ENCODE measurements at regions not wholly inside any gene's neighbourhood (a gene's known extent, or its start where the extent isn't known, plus 50 kb on each side); places are given as distances from the start of the nearest gene placed in this dataset.

DNA sequence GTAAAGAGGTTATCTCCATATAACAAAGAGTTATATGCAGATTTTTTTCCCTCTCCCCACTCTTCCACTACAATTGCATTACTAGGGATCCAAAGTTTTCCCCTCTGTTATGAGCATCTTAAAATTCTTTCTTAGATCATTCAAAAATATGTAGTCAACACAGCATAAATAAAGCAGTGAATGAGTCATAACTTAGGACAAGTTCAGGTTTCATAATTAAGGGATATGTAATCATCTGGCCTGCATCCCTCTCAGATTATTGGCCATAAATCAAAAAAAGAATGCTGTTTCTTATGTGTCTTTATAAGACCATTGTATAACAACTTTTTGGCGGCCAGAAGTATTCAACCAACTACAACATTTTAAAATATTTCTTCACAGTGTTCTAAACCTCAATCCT is 1526.1 kb downstream of the KCNT2 start:
- DNase-seq (ENCODE audit: low read depth in 1 of 2, low spot score in 1 of 2) (no peak), ATAC-seq (no peak), FAIRE-seq (no peak)
- ChIA-PET POLR2A (no interaction called here), CTCF (no interaction called here)
- Histone ChIP-seq H3K27ac (no peak overlapping the region), H3K4me1 (no peaks in the 10 kb centered on the region), H3K9me3 (no peaks in the 10 kb centered on the region), H3K4me3 (no peak overlapping the region), H3K4me2 (no peak overlapping the region)
- 15% methylated on average over 1 of the region's 1 CpG for WGBS (ENCODE audit: missing lambda C conversion rate)
- TF ChIP-seq NR3C1 (IDR thresholded peaks at IDR 0.05), result no peak
- TF ChIP-seq FOSL2 (IDR thresholded peaks at IDR 0.05), result no peak
- 0 out of 2 replicates have a peak, but pooled peaks have one; percentile 12 for TF ChIP-seq FOSL2 (CRISPR knock-in tag; IDR thresholded peaks at IDR 0.05)
- no peak for TF ChIP-seq SMC3 (IDR thresholded peaks at IDR 0.05)

DNA sequence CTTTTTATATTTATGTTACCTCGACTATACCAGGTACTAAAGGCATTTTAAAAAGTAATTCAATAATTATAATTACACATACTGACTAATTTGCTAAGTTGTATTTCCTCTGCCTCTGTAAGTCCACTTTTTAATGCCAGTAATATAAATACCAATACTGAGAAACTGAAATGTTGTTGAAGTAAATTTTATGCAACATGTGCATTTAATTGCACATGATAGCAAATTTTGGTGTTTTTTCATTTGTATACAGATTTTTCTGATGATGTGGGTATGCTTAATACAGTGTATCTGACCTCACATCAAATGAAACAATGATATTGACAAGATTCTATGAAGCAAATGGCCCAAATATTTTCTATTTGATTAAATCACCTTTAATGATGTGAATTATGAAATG is 1531.6 kb downstream of the KCNT2 start:
- TF ChIP-seq MAFK (IDR thresholded peaks at IDR 0.05; ENCODE audit: partially characterized antibody), result peak; percentile 30
- TF ChIP-seq, protein P1, sequence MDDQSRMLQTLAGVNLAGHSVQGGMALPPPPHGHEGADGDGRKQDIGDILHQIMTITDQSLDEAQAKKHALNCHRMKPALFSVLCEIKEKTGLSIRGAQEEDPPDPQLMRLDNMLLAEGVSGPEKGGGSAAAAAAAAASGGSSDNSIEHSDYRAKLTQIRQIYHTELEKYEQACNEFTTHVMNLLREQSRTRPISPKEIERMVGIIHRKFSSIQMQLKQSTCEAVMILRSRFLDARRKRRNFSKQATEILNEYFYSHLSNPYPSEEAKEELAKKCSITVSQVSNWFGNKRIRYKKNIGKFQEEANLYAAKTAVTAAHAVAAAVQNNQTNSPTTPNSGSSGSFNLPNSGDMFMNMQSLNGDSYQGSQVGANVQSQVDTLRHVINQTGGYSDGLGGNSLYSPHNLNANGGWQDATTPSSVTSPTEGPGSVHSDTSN (IDR thresholded peaks at IDR 0.05), result no peak
- ATAC-seq, result no peak

DNA sequence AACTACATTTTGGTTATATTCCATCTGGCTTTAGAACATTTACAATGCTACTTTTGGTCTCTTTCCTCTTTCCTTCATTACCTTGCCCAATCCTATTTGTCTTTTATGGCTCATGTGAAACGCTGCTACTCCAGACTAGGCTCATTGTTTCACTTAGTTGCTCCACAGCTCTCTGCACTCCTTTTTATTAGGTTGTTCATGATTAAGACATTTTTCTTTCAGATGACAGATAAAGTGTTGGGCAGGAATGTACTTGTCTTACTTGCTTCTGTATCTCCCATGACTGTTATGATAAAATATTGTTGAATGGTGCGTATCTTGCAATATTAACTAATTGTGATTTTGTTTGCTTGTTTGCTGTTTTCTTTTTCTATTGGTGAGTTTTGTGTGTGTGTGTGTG is 1532.3 kb downstream of the KCNT2 start:
- FAIRE-seq (no peak), DNase-seq (ENCODE audit: low read depth in 1 of 2, low spot score in 1 of 2) (no peak), ATAC-seq (no peak)
- TF ChIP-seq, protein P2, sequence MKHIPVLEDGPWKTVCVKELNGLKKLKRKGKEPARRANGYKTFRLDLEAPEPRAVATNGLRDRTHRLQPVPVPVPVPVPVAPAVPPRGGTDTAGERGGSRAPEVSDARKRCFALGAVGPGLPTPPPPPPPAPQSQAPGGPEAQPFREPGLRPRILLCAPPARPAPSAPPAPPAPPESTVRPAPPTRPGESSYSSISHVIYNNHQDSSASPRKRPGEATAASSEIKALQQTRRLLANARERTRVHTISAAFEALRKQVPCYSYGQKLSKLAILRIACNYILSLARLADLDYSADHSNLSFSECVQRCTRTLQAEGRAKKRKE (CRISPR knock-in tag; IDR thresholded peaks at IDR 0.05; ENCODE audit: low read depth), result no peak
- TF ChIP-seq NR3C1 (IDR thresholded peaks at IDR 0.05) (no peak), ZSCAN20 (CRISPR knock-in tag; IDR thresholded peaks at IDR 0.05) (no peak), CBX2 (IDR thresholded peaks at IDR 0.05; ENCODE audit: borderline replicate concordance, low read depth) (no peak), KDM1A (IDR thresholded peaks at IDR 0.05; ENCODE audit: low read depth) (no peak), JUN (IDR thresholded peaks at IDR 0.05) (no peak), RFX5 (IDR thresholded peaks at IDR 0.05) (no peak), SMC3 (IDR thresholded peaks at IDR 0.05) (no peak), EP300 (IDR thresholded peaks at IDR 0.05) (no peak), HOXB13 (CRISPR knock-in tag; IDR thresholded peaks at IDR 0.05; ENCODE audit: low read depth) (no peak), PHF8 (IDR thresholded peaks at IDR 0.05; ENCODE audit: borderline replicate concordance, low read depth) (no peak), GATA3 (IDR thresholded peaks at IDR 0.05; ENCODE audit: borderline replicate concordance) (no peak), ESRRA (IDR thresholded peaks at IDR 0.05; ENCODE audit: borderline replicate concordance, low read length) (no peak), NPAS2 (CRISPR knock-in tag; IDR thresholded peaks at IDR 0.05; ENCODE audit: borderline replicate concordance) (no peak)
- TF ChIP-seq, protein P3, sequence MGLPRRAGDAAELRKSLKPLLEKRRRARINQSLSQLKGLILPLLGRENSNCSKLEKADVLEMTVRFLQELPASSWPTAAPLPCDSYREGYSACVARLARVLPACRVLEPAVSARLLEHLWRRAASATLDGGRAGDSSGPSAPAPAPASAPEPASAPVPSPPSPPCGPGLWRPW (IDR thresholded peaks at IDR 0.05), result no peak
- H3K4me2 ChIP-seq, result no peak overlapping the region
- H3K4me3 ChIP-seq, result no peak overlapping the region
- no peaks in the 10 kb centered on the region for H3K9me3 ChIP-seq
- no peaks in the 10 kb centered on the region for H3K4me1 ChIP-seq
- WGBS (ENCODE audit: missing lambda C conversion rate), result 49% methylated on average over 2 of the region's 2 CpGs
- POLR2A ChIA-PET, result no interaction called here
- CTCF ChIA-PET, result no interaction called here
- H3K27ac ChIP-seq, result no peak overlapping the region

More for the DNA sequence above, 1531.6 kb downstream of the KCNT2 start:
- no peak for FAIRE-seq
- POLR2A ChIA-PET, result no interaction called here
- Histone ChIP-seq H3K4me2 (no peak overlapping the region), H3K27ac (no peak overlapping the region), H3K4me1 (no peaks in the 10 kb centered on the region), H3K9me3 (no peaks in the 10 kb centered on the region), H3K4me3 (no peak overlapping the region)
- no peak for DNase-seq (ENCODE audit: low read depth in 1 of 2, low spot score in 1 of 2)
- CTCF ChIA-PET, result no interaction called here
- 6% methylated on average over 1 of the region's 1 CpG for WGBS (ENCODE audit: missing lambda C conversion rate)

DNA sequence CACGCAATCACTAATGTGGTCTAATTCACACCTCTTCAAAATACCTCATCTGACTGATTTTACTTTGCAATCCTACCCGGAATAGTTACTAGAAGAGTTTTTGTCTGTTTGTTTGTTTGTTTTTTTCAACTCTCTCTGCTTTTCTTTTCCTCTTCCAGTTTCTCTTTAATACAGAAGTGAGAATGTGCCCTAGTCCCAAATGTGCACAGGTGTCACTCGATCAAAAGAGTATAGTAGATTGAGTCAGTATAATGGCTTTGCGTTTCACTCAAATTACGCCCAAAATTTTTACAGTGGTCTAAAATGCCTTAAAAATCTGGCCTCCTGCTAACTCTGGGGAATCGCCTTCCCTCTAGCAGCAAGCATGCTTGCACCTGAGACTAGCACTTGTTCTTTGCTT is 1536.8 kb downstream of the KCNT2 start:
- Histone ChIP-seq H3K4me2 (no peak overlapping the region), H3K27ac (no peak overlapping the region), H3K9me3 (no peaks in the 10 kb centered on the region), H3K4me1 (no peaks in the 10 kb centered on the region), H3K4me3 (no peak overlapping the region)
- ATAC-seq (no peak), FAIRE-seq (no peak), DNase-seq (ENCODE audit: low read depth in 1 of 2, low spot score in 1 of 2) (no peak)
- CTCF ChIA-PET, result no interaction called here
- 52% methylated on average over 6 of the region's 6 CpGs for WGBS (ENCODE audit: missing lambda C conversion rate)
- no peak for TF ChIP-seq FOXS1 (CRISPR knock-in tag; IDR thresholded peaks at IDR 0.05)
- no peak for TF ChIP-seq NR3C1 (IDR thresholded peaks at IDR 0.05)
- TF ChIP-seq EP300 (IDR thresholded peaks at IDR 0.05), result no peak
- no peak for TF ChIP-seq EHMT2 (IDR thresholded peaks at IDR 0.05; ENCODE audit: low read depth)
- TF ChIP-seq RCOR1 (IDR thresholded peaks at IDR 0.05; ENCODE audit: low read depth, low read length), result no peak
- POLR2A ChIA-PET, result no interaction called here

All from A549 (cell line).